PC-3 (cell line): ENCODE measurements at regions not wholly inside any gene's neighbourhood (a gene's known extent, or its start where the extent isn't known, plus 50 kb on each side); places are given as distances from the start of the nearest gene placed in this dataset.

Source experiments
- EZH2 ChIP-seq: fragments of 300-600 bp; sonication (generic); IDR thresholded peaks from one replicate; pipeline ENCODE4 v1.6.1; 2017; ENCODE audit warnings: antibody characterized with exemption, mild to moderate bottlenecking, low read length; ENCODE audit not compliant: unreplicated experiment
- TF ChIP-seq, protein P1 (sequence below): fragments of 300-600 bp; sonication (generic); conservative IDR thresholded peaks from 2 replicates; pipeline ENCODE4 v1.5.1; 2017; ENCODE audit warnings: antibody characterized with exemption, low read depth, mild to moderate bottlenecking, low read length

DNA sequence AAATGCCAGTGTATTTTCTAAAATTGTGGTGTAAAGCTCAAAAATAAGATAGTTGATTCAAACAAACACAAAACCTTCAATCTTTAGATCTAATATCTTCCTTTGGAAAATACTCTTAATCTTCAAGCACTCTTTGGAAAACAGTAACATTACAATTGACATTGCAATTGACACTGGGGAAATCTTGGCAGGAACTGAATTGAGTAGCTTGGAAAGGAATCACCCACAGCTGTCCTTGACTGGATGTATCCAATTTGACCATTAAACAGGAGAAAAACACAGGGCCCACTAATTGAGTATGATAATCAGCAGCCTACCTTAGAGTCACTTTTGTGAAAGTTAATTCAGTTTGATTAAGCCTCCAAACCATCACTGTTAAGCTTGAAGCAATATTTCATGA lies 776.7 kb downstream of the DTWD2 start:
- no peak for TF ChIP-seq EZH2
- TF ChIP-seq, protein P1, sequence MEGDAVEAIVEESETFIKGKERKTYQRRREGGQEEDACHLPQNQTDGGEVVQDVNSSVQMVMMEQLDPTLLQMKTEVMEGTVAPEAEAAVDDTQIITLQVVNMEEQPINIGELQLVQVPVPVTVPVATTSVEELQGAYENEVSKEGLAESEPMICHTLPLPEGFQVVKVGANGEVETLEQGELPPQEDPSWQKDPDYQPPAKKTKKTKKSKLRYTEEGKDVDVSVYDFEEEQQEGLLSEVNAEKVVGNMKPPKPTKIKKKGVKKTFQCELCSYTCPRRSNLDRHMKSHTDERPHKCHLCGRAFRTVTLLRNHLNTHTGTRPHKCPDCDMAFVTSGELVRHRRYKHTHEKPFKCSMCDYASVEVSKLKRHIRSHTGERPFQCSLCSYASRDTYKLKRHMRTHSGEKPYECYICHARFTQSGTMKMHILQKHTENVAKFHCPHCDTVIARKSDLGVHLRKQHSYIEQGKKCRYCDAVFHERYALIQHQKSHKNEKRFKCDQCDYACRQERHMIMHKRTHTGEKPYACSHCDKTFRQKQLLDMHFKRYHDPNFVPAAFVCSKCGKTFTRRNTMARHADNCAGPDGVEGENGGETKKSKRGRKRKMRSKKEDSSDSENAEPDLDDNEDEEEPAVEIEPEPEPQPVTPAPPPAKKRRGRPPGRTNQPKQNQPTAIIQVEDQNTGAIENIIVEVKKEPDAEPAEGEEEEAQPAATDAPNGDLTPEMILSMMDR, result no peak
